IMR-90 (cell line): ENCODE measurements at regions not wholly inside any gene's neighbourhood (a gene's known extent, or its start where the extent isn't known, plus 50 kb on each side); places are given as distances from the start of the nearest gene placed in this dataset.

Experiments
- ATAC-seq: fragments of 200-7000 bp; cut with Tn5 transposase; 2 replicates; pipeline ENCODE4 v1.9.1; 2020; ENCODE audit warnings: low read depth, mild to moderate bottlenecking, moderate library complexity
- BruUV-seq: library from RNA; stranded (reverse); fragments of 400-500 nt; replicated peaks from 2 replicates; lab custom pipeline; 2021; lab: Mats Ljungman, UMichigan
- CTCF ChIA-PET: fragments of 300-600 bp; formaldehyde crosslinking; extraction: SDS; loops from one replicate; lab custom pipeline; 2021; ENCODE audit warnings: antibody characterized with exemption; lab: Yijun Ruan, JAX
- POLR2A ChIA-PET: fragments of 300-600 bp; sonication (Branson Sonifier 250); formaldehyde crosslinking; loops from one replicate; lab custom pipeline; 2022; ENCODE audit warnings: antibody characterized with exemption; ENCODE audit not compliant: unreplicated experiment; lab: Charles Lee
- DNase-seq: peaks from one replicate; pipeline ENCODE4 v3.0.0; 2013
- H2AFZ ChIP-seq: replicated peaks from 2 replicates; pipeline ENCODE3; 2013; ENCODE audit warnings: low read length, mild to moderate bottlenecking; ENCODE audit not compliant: poor library complexity
- H2AK5ac ChIP-seq: 2 replicates; pipeline ENCODE4 v1.6.1; 2013; ENCODE audit warnings: low read depth, low read length, inconsistent platforms
- H2AK9ac ChIP-seq: replicated peaks from 2 replicates; pipeline ENCODE3; 2013; ENCODE audit warnings: mild to moderate bottlenecking, low read depth, low read length, moderate library complexity; ENCODE audit not compliant: poor library complexity
- H2BK120ac ChIP-seq: 2 replicates; pipeline ENCODE4 v1.6.1; 2013; ENCODE audit warnings: low read depth, low read length, inconsistent platforms
- H2BK15ac ChIP-seq: 3 replicates; pipeline ENCODE4 v1.6.1; 2013; ENCODE audit warnings: low read depth, low read length, inconsistent platforms
- H2BK20ac ChIP-seq: 2 replicates; pipeline ENCODE4 v1.6.1; 2013; ENCODE audit warnings: low read depth, mild to moderate bottlenecking, inconsistent platforms, low read length, moderate library complexity
- H2BK5ac ChIP-seq: 2 replicates; pipeline ENCODE4 v1.6.1; 2013; ENCODE audit warnings: mild to moderate bottlenecking, low read depth, low read length, inconsistent platforms; ENCODE audit not compliant: poor library complexity, severe bottlenecking
- H3K14ac ChIP-seq: replicated peaks from 2 replicates; pipeline ENCODE4 v1.6.1; 2013; ENCODE audit warnings: low read depth, low read length, inconsistent platforms
- H3K18ac ChIP-seq: 2 replicates; pipeline ENCODE4 v1.6.1; 2013; ENCODE audit warnings: low read depth, low read length, control low read depth
- H3K23ac ChIP-seq: 2 replicates; pipeline ENCODE4 v1.6.1; 2013; ENCODE audit warnings: low read depth, low read length, inconsistent platforms
- H3K27ac ChIP-seq: 2 replicates; pipeline ENCODE4 v1.5.1; 2013; ENCODE audit warnings: mild to moderate bottlenecking, control low read depth, low read length; ENCODE audit not compliant: insufficient read depth
- H3K27me3 ChIP-seq: 2 replicates; pipeline ENCODE4 v1.6.1; 2013; ENCODE audit warnings: low read length; ENCODE audit not compliant: control insufficient read depth, insufficient read depth
- H3K36me3 ChIP-seq: 2 replicates; pipeline ENCODE4 v1.6.1; 2013; ENCODE audit warnings: low read length, mixed read lengths; ENCODE audit not compliant: control insufficient read depth, insufficient read depth
- H3K4ac ChIP-seq: 2 replicates; pipeline ENCODE4 v1.6.1; 2013; ENCODE audit warnings: low read depth, low read length, inconsistent platforms
- H3K4me1 ChIP-seq: 2 replicates; pipeline ENCODE4 v1.6.1; 2013; ENCODE audit warnings: low read length, mixed read lengths; ENCODE audit not compliant: control insufficient read depth, insufficient read depth
- H3K4me2 ChIP-seq: 2 replicates; pipeline ENCODE4 v1.6.1; 2013; ENCODE audit warnings: low read depth, mild to moderate bottlenecking, control low read depth, low read length, moderate library complexity
- H3K4me3 ChIP-seq: 2 replicates; pipeline ENCODE4 v1.5.1; 2013; ENCODE audit warnings: low read depth, mild to moderate bottlenecking, control low read depth, low read length, moderate library complexity; ENCODE audit not compliant: insufficient read depth
- H3K56ac ChIP-seq: 2 replicates; pipeline ENCODE4 v1.6.1; 2013; ENCODE audit warnings: low read length, inconsistent platforms; ENCODE audit not compliant: insufficient read depth; ENCODE audit errors: extremely low read depth
- H3K79me1 ChIP-seq, 2 experiments: 2 replicates each; pipeline ENCODE4 v1.6.1; 2013; ENCODE audit warnings: low read length in 2 of 2, inconsistent platforms in 1 of 2, low read depth in 1 of 2
- H3K9ac ChIP-seq: 2 replicates; pipeline ENCODE4 v1.6.1; 2013; ENCODE audit warnings: low read depth, low read length, control low read depth
- H3K9me1 ChIP-seq: 2 replicates; pipeline ENCODE4 v1.6.1; 2013; ENCODE audit warnings: low read length, inconsistent platforms; ENCODE audit not compliant: insufficient read depth
- H3K9me3 ChIP-seq: 2 replicates; pipeline ENCODE4 v1.6.1; 2013; ENCODE audit warnings: low read length; ENCODE audit not compliant: control insufficient read depth, insufficient read depth
- H4K20me1 ChIP-seq: 2 replicates; pipeline ENCODE4 v1.6.1; 2013; ENCODE audit warnings: low read length, inconsistent platforms; ENCODE audit not compliant: insufficient read depth
- H4K5ac ChIP-seq: 2 replicates; pipeline ENCODE4 v1.6.1; 2013; ENCODE audit warnings: mild to moderate bottlenecking, low read depth, low read length, control low read depth
- H4K8ac ChIP-seq, 2 experiments: 2 replicates each; pipeline ENCODE4 v1.6.1; 2013; ENCODE audit warnings: low read depth in 2 of 2, low read length in 2 of 2, control low read depth in 1 of 2, inconsistent platforms in 1 of 2
- H4K91ac ChIP-seq: 2 replicates; pipeline ENCODE4 v1.6.1; 2013; ENCODE audit warnings: low read depth, low read length, inconsistent platforms; ENCODE audit not compliant: insufficient read depth
- BHLHE40 ChIP-seq: fragments of 150-350 bp; IDR thresholded peaks from 2 replicates; pipeline ENCODE4 v1.6.1; 2016; ENCODE audit warnings: mild to moderate bottlenecking, low read depth, low read length
- CEBPB ChIP-seq: IDR thresholded peaks from 2 replicates; pipeline ENCODE4 v1.6.1; 2012; ENCODE audit warnings: low read depth, low read length, improper control_type of control experiment
- CHD1 ChIP-seq: IDR thresholded peaks from 2 replicates; pipeline ENCODE4 v1.6.1; 2012; ENCODE audit warnings: low read depth, low read length, improper control_type of control experiment
- CTCF ChIP-seq: conservative IDR thresholded peaks from 2 replicates; pipeline ENCODE4 v1.5.1; 2012; ENCODE audit warnings: mild to moderate bottlenecking, low read depth, low read length, improper control_type of control experiment
- MAFK ChIP-seq: IDR thresholded peaks from 2 replicates; pipeline ENCODE4 v1.6.1; 2012; ENCODE audit warnings: low read depth, low read length, improper control_type of control experiment
- MAZ ChIP-seq: IDR thresholded peaks from 2 replicates; pipeline ENCODE4 v1.6.1; 2012; ENCODE audit warnings: low read depth, mild to moderate bottlenecking, low read length, improper control_type of control experiment, moderate library complexity, borderline replicate concordance
- MXI1 ChIP-seq: IDR thresholded peaks from 2 replicates; pipeline ENCODE4 v1.6.1; 2012; ENCODE audit warnings: low read depth, mild to moderate bottlenecking, low read length, moderate library complexity, borderline replicate concordance
- NFE2L2 ChIP-seq: fragments of 150-350 bp; IDR thresholded peaks from 2 replicates; pipeline ENCODE4 v1.6.1; 2016; ENCODE audit warnings: low read depth, mild to moderate bottlenecking, low read length
- POLR2A ChIP-seq: IDR thresholded peaks from 2 replicates; pipeline ENCODE4 v1.6.1; 2012; ENCODE audit warnings: mild to moderate bottlenecking, low read depth, low read length
- RAD21 ChIP-seq: IDR thresholded peaks from 2 replicates; pipeline ENCODE4 v1.6.1; 2012; ENCODE audit warnings: low read length, improper control_type of control experiment
- RCOR1 ChIP-seq: IDR thresholded peaks from 2 replicates; pipeline ENCODE4 v1.6.1; 2012; ENCODE audit warnings: mild to moderate bottlenecking, low read length, improper control_type of control experiment; ENCODE audit not compliant: insufficient replicate concordance
- RFX5 ChIP-seq: IDR thresholded peaks from 2 replicates; pipeline ENCODE4 v1.8.0; 2012; ENCODE audit warnings: low read depth, mild to moderate bottlenecking, low read length, moderate library complexity
- SMC3 ChIP-seq: fragments of 150-350 bp; IDR thresholded peaks from 2 replicates; pipeline ENCODE4 v1.6.1; 2016; ENCODE audit warnings: low read depth, mild to moderate bottlenecking, antibody characterized with exemption, low read length, moderate library complexity
- USF2 ChIP-seq: fragments of 150-350 bp; IDR thresholded peaks from 2 replicates; pipeline ENCODE4 v1.6.1; 2017; ENCODE audit warnings: mild to moderate bottlenecking, antibody characterized with exemption, low read length, low read depth
- WGBS, 2 experiments: methylation state at CpG; one replicate each; pipeline versions ENCODE4 v1.1.5 to v1.1.7; 2013; ENCODE audit warnings: missing lambda C conversion rate in 2 of 2; ENCODE audit not compliant: insufficient read length in 1 of 2; ENCODE audit errors: extremely low coverage in 2 of 2; 5-methylcytosine and 5-hydroxymethylcytosine counted together
- dilution Hi-C: fragments of 300-500 bp; cut with HindIII; formaldehyde crosslinking; loops from one replicate; pipeline ENCODE4 v1.14.3; 2018; ENCODE audit warnings: low sequenced_read_pairs; ENCODE audit not compliant: unreplicated experiment
- in situ Hi-C: fragments of 300-500 bp; cut with MboI; formaldehyde crosslinking; loops from 3 replicates; pipeline ENCODE4 v1.14.3; 2019; ENCODE audit warnings: low sequenced_read_pairs, inconsistent platforms, mixed read lengths
- intact Hi-C: fragments of 100-400 bp; cut with micrococcal nuclease; formaldehyde crosslinking; loops from 2 replicates; pipeline ENCODE4 v1.10.0; 2022

DNA sequence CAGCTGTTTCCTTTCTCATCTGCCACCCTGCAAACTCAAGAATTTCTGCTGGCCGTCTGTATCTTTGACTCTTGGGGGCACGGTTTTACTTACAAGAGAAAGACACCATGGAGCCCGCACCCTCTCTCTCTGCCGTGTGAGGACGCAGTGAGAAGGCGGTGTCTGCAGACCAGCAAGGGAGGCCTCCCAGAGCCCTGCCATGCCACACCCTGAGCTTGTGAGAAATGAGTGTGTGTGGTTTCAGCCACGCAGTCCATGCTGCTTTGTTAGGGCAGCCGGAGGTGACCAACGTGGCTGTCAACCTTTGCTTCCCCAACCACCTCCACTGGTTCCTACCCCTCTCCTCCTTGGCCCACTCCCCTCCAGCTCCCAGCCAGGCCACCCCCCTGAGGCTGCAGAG is 70.1 kb upstream of the NUP50 start:
- Histone ChIP-seq H3K27me3 (peaks cover 38% of the 10 kb centered on the region), H2BK120ac (no peak overlapping the region), H3K4me2 (no peak overlapping the region), H3K9ac (no peak overlapping the region), H2BK15ac (no peak overlapping the region), H3K9me1 (no peaks in the 10 kb centered on the region), H2BK5ac (no peak overlapping the region), H2AFZ (no peak overlapping the region), H3K9me3 (peaks cover 6% of the 10 kb centered on the region), H3K4ac (no peak overlapping the region), H3K79me1 (no peaks in the 10 kb centered on the region), H3K36me3 (no peaks in the 10 kb centered on the region), H2BK20ac (no peak overlapping the region), H3K56ac (no peak overlapping the region), H4K20me1 (no peaks in the 10 kb centered on the region), H4K5ac (no peak overlapping the region), H3K23ac (no peak overlapping the region), H4K8ac (no peak overlapping the region), H2AK9ac (no peak overlapping the region), H3K4me3 (no peak overlapping the region), H4K91ac (no peak overlapping the region), H2AK5ac (no peak overlapping the region), H3K4me1 (no peaks in the 10 kb centered on the region), H3K27ac (no peak overlapping the region), H3K18ac (no peak overlapping the region), H3K14ac (no peak overlapping the region)
- in situ Hi-C loops (loop anchor here (10.0 kb wide), 2 partner anchors 109 to 269 kb away; no protein-coding TSS in a partner anchor), dilution Hi-C loops (no loop called here), intact Hi-C loops (no loop called here)
- TF ChIP-seq CEBPB (no peak), RAD21 (no peak), MAFK (no peak), NFE2L2 (no peak), SMC3 (no peak), CHD1 (no peak), MAZ (no peak), BHLHE40 (no peak), POLR2A (no peak), CTCF (no peak), MXI1 (no peak), USF2 (no peak), RFX5 (no peak), RCOR1 (no peak)
- BruUV-seq = no TSS peak
- POLR2A ChIA-PET = no interaction called here
- ATAC-seq = no peak
- WGBS, 2 experiments = 40% methylated on average over 1 of the region's 9 CpGs; no CpG with 5 or more reads in 1 of the 2 experiments
- DNase-seq = no peak
- CTCF ChIA-PET = no interaction called here
